Smooth muscle cell (in vitro differentiated cells): ENCODE measurements at regions not wholly inside any gene's neighbourhood (a gene's known extent, or its start where the extent isn't known, plus 50 kb on each side); places are given as distances from the start of the nearest gene placed in this dataset.

Experiments used
- DNase-seq: peaks from one replicate; lab custom pipeline; 2025; ENCODE audit not compliant: unreplicated experiment; lab: John Stamatoyannopoulos, UW
- H2AFZ ChIP-seq: fragments of 200-600 bp; sonication (generic); 2 replicates; pipeline ENCODE4 v1.6.0; 2016; ENCODE audit warnings: antibody characterized with exemption, low read depth, mild to moderate bottlenecking
- H3F3A ChIP-seq: fragments of 200-600 bp; sonication (generic); 2 replicates; pipeline ENCODE4 v1.6.0; 2017; ENCODE audit warnings: antibody characterized with exemption, low read depth
- H3K27ac ChIP-seq: fragments of 200-600 bp; sonication (generic); 2 replicates; pipeline ENCODE4 v1.5.1; 2016; ENCODE audit warnings: low read depth, mild to moderate bottlenecking
- H3K27me3 ChIP-seq: fragments of 200-600 bp; sonication (generic); 2 replicates; pipeline ENCODE4 v1.6.1; 2016; ENCODE audit warnings: low read depth, mild to moderate bottlenecking
- H3K36me3 ChIP-seq: fragments of 200-600 bp; sonication (generic); 2 replicates; pipeline ENCODE4 v1.5.1; 2016; ENCODE audit warnings: low read depth
- H3K4me1 ChIP-seq: fragments of 200-600 bp; sonication (generic); 2 replicates; pipeline ENCODE4 v1.5.1; 2016; ENCODE audit warnings: low read depth
- H3K4me2 ChIP-seq: fragments of 200-600 bp; sonication (generic); 2 replicates; pipeline ENCODE4 v1.6.0; 2016; ENCODE audit warnings: mild to moderate bottlenecking
- H3K4me3 ChIP-seq: fragments of 200-600 bp; sonication (generic); 2 replicates; pipeline ENCODE4 v1.5.1; 2016; ENCODE audit warnings: mild to moderate bottlenecking
- H3K79me2 ChIP-seq: fragments of 200-600 bp; sonication (generic); 2 replicates; pipeline ENCODE4 v1.6.0; 2016; ENCODE audit warnings: low read depth, mild to moderate bottlenecking
- H3K9ac ChIP-seq: fragments of 200-600 bp; sonication (generic); 2 replicates; pipeline ENCODE4 v1.6.0; 2016; ENCODE audit warnings: low read depth
- H3K9me3 ChIP-seq: fragments of 200-600 bp; sonication (generic); replicated peaks from 2 replicates; pipeline ENCODE4 v1.5.1; 2016; ENCODE audit warnings: low read depth
- H4K20me1 ChIP-seq: fragments of 200-600 bp; sonication (generic); 2 replicates; pipeline ENCODE4 v1.6.0; 2016; ENCODE audit warnings: low read depth
- CTCF ChIP-seq: fragments of 200-600 bp; sonication (generic); IDR thresholded peaks from 2 replicates; pipeline ENCODE4 v1.5.1; 2017; ENCODE audit warnings: borderline replicate concordance, mild to moderate bottlenecking, antibody characterized with exemption; ENCODE audit not compliant: insufficient read depth, poor library complexity, severe bottlenecking
- WGBS: methylation state at CpG from one replicate; pipeline ENCODE4 v1.1.7; 2016; ENCODE audit warnings: low lambda C conversion rate; 5-methylcytosine and 5-hydroxymethylcytosine counted together

GRCh38 chr15:96132126-96132525, 198.4 kb upstream of the NR2F2 start:
- H3K79me2 ChIP-seq = no peaks in the 10 kb centered on the region
- H2AFZ ChIP-seq = no peak overlapping the region
- no peak overlapping the region for H3K9ac ChIP-seq
- H3K36me3 ChIP-seq = no peaks in the 10 kb centered on the region
- no peaks in the 10 kb centered on the region for H3K27me3 ChIP-seq
- no peak for TF ChIP-seq CTCF
- H3K4me3 ChIP-seq = no peak overlapping the region
- H3K4me1 ChIP-seq = no peaks in the 10 kb centered on the region
- H3K4me2 ChIP-seq = no peak overlapping the region
- H4K20me1 ChIP-seq = no peaks in the 10 kb centered on the region
- WGBS = 97% methylated on average over 1 of the region's 1 CpG
- H3K27ac ChIP-seq = no peak overlapping the region
- DNase-seq = no peak
- H3K9me3 ChIP-seq = no peaks in the 10 kb centered on the region
- H3F3A ChIP-seq = no peaks in the 10 kb centered on the region

GRCh38 chr15:96135166-96136093, 195.1 kb upstream of the NR2F2 start:
- Histone ChIP-seq H3F3A (no peaks in the 10 kb centered on the region), H3K9ac (no peak overlapping the region)
- WGBS = 96% methylated on average over 34 of the region's 36 CpGs

GRCh38 chr15:96138985-96139384, 191.5 kb upstream of the NR2F2 start:
- TF ChIP-seq CTCF = no peak
- H4K20me1 ChIP-seq = no peaks in the 10 kb centered on the region
- H3K27ac ChIP-seq = no peak overlapping the region
- no peaks in the 10 kb centered on the region for H3K4me1 ChIP-seq
- H3K36me3 ChIP-seq = no peaks in the 10 kb centered on the region
- no peak overlapping the region for H2AFZ ChIP-seq
- H3F3A ChIP-seq = no peaks in the 10 kb centered on the region
- H3K9me3 ChIP-seq = no peaks in the 10 kb centered on the region
- no peak for DNase-seq
- H3K4me3 ChIP-seq = no peak overlapping the region
- no peak overlapping the region for H3K4me2 ChIP-seq
- no peaks in the 10 kb centered on the region for H3K79me2 ChIP-seq
- peaks cover 5% of the 10 kb centered on the region for H3K27me3 ChIP-seq
- H3K9ac ChIP-seq = no peak overlapping the region

More at GRCh38 chr15:96135166-96136093, 195.1 kb upstream of the NR2F2 start:
- no peak for DNase-seq
- Histone ChIP-seq H3K4me2 (no peak overlapping the region), H3K4me3 (no peak overlapping the region), H3K27me3 (no peaks in the 10 kb centered on the region), H3K79me2 (no peaks in the 10 kb centered on the region), H2AFZ (no peak overlapping the region), H3K9me3 (no peaks in the 10 kb centered on the region), H3K36me3 (no peaks in the 10 kb centered on the region), H4K20me1 (no peaks in the 10 kb centered on the region), H3K27ac (no peak overlapping the region), H3K4me1 (no peaks in the 10 kb centered on the region)
- no peak for TF ChIP-seq CTCF

- no peaks in the 10 kb centered on the region for H3K9me3 ChIP-seq
- WGBS = 88% methylated on average over 5 of the region's 5 CpGs
Observed at GRCh38 chr15:96142498-96142897, 188.0 kb upstream of the NR2F2 start.

More at GRCh38 chr15:96142498-96142897, 188.0 kb upstream of the NR2F2 start:
- Histone ChIP-seq H3F3A (no peaks in the 10 kb centered on the region), H3K9ac (no peak overlapping the region), H3K4me3 (no peak overlapping the region), H3K4me1 (no peaks in the 10 kb centered on the region), H3K79me2 (no peaks in the 10 kb centered on the region), H3K27me3 (peaks cover 24% of the 10 kb centered on the region), H3K36me3 (no peaks in the 10 kb centered on the region), H2AFZ (no peak overlapping the region), H3K4me2 (no peak overlapping the region), H3K27ac (no peak overlapping the region), H4K20me1 (no peaks in the 10 kb centered on the region)
- TF ChIP-seq CTCF = no peak
- no peak for DNase-seq
